ENCODE measurements at regions not wholly inside any gene's neighbourhood (a gene's known extent, or its start where the extent isn't known, plus 50 kb on each side); places are given as distances from the start of the nearest gene placed in this dataset.

GRCh38 chr9:26760675-26761074 is 131.9 kb downstream of the CAAP1 start:
- Histone ChIP-seq H3K4me1 (replicated peaks in 1 of 4; ENCODE audit: control insufficient read depth in 3 of 4, insufficient read depth in 4 of 4, low read length in 3 of 4) (peaks cover 0 to 2% (median 1%) of the 10 kb centered on the region in 4 experiments; a peak in 3 of 7 replicates), H3K36me3 (ENCODE audit: control insufficient read depth in 2 of 4, insufficient read depth in 4 of 4, low read length in 3 of 4) (no peaks in the 10 kb centered on the region), H4K91ac (replicated peaks; ENCODE audit: insufficient read length, low read length) (no peak overlapping the region), H3K14ac (ENCODE audit: insufficient read length) (no peak overlapping the region), H3K23ac (ENCODE audit: insufficient read length) (no peak overlapping the region), H3K23me2 (ENCODE audit: low read depth, low read length) (no peaks in the 10 kb centered on the region), H2AFZ (ENCODE audit: low read length) (no peak overlapping the region), H3K18ac (ENCODE audit: extremely low read depth, low read length) (no peak overlapping the region), H3K4me3 (ENCODE audit: extremely low read depth in 1 of 4, insufficient read depth in 2 of 4, low read depth in 3 of 4, low read length in 4 of 4) (no peak overlapping the region), H3K9me3 (ENCODE audit: insufficient read depth in 2 of 2, low read depth in 1 of 2, low read length in 1 of 2) (no peaks in the 10 kb centered on the region), H3K4ac (replicated peaks; ENCODE audit: insufficient read length, low read depth, low read length) (no peak overlapping the region), H2AK5ac (ENCODE audit: low read depth, low read length) (no peak overlapping the region), H3K79me2 (ENCODE audit: control insufficient read depth in 1 of 2, insufficient read depth in 2 of 2, low read length in 2 of 2) (no peaks in the 10 kb centered on the region; a peak in 1 of 4 replicates), H2BK5ac (ENCODE audit: low read depth, low read length) (no peak overlapping the region), H4K5ac (ENCODE audit: insufficient read length, low read depth, low read length) (no peak overlapping the region), H3K27me3 (replicated peaks in 1 of 4; ENCODE audit: control insufficient read depth in 3 of 4, extremely low read depth in 1 of 4, insufficient read depth in 3 of 4, low read length in 3 of 4) (no peaks in the 10 kb centered on the region), H4K8ac (ENCODE audit: extremely low read depth, insufficient read depth, low read length) (no peak overlapping the region), H2BK120ac (replicated peaks; ENCODE audit: low read depth, low read length) (no peak overlapping the region), H2BK20ac (ENCODE audit: low read length) (no peak overlapping the region), H3K9ac (replicated peaks in 1 of 4; ENCODE audit: extremely low read depth in 1 of 4, low read depth in 3 of 4, low read length in 3 of 4) (no peak overlapping the region), H3K4me2 (ENCODE audit: insufficient read depth in 1 of 2, low read depth in 2 of 2, low read length in 2 of 2) (no peak overlapping the region), H3K27ac (ENCODE audit: low read depth, low read length) (no peak overlapping the region), H3K56ac (replicated peaks; ENCODE audit: insufficient read length, low read depth, low read length) (no peak overlapping the region), H2BK15ac (ENCODE audit: low read length) (no peak overlapping the region), H3K79me1 (ENCODE audit: low read depth, low read length) (no peaks in the 10 kb centered on the region), H2BK12ac (ENCODE audit: low read depth, low read length) (no peak overlapping the region), H4K20me1 (replicated peaks in 1 of 2; ENCODE audit: control insufficient read depth in 1 of 2, insufficient read depth in 2 of 2, low read length in 2 of 2) (no peaks in the 10 kb centered on the region)
- CTCF ChIA-PET (ENCODE audit: partially characterized antibody), result interaction anchor here (1.0 to 1.5 kb wide), 3 partner anchors 12 to 28 kb away, joined by 3 to 4 read pairs (median 3); no protein-coding TSS in a partner anchor
- POLR2A ChIA-PET (ENCODE audit: partially characterized antibody), result interaction anchor here (0.6 kb wide), 1 partner anchor 518 kb away, joined by 3 read pairs; no protein-coding TSS in a partner anchor
- WGBS, 2 experiments (ENCODE audit: extremely low coverage in 1 of 2, insufficient coverage in 1 of 2, insufficient read length in 1 of 2, insufficient replicate concordance in 2 of 2, low coverage in 1 of 2, low lambda C conversion rate in 2 of 2, missing lambda C conversion rate in 1 of 2), result 84% methylated on average over 2 of the region's 2 CpGs; no CpG with 5 or more reads in 1 of the 2 experiments
- no peak for FAIRE-seq
- TF ChIP-seq CTCF (IDR thresholded peaks at IDR 0.05; ENCODE audit: control extremely low read depth in 1 of 3, insufficient read depth in 1 of 3, low read depth in 1 of 3, low read length in 3 of 3) (peak in 1 of 3 experiments; percentile 25; a peak in 2 of 4 replicates), HDAC6 (IDR thresholded peaks at IDR 0.05; ENCODE audit: low read depth, low read length) (no peak), FOSL1 (IDR thresholded peaks at IDR 0.05; ENCODE audit: insufficient read depth, low read depth, low read length) (no peak), RAD21 (IDR thresholded peaks at IDR 0.05 in 1 of 2, conservative IDR thresholded peaks at IDR 0.05 in 1 of 2; ENCODE audit: low read depth in 2 of 2, low read length in 2 of 2) (peak in 1 of 2 experiments; percentile 18; a peak in 1 of 4 replicates), EGR1 (IDR thresholded peaks at IDR 0.05; ENCODE audit: borderline replicate concordance, low read depth, low read length) (no peak), NANOG (IDR thresholded peaks at IDR 0.05; ENCODE audit: insufficient read depth, low read depth, low read length, poor library complexity, severe bottlenecking) (no peak), SRF (IDR thresholded peaks at IDR 0.05; ENCODE audit: low read depth, low read length) (no peak), PHF8 (conservative IDR thresholded peaks at IDR 0.05; ENCODE audit: low read depth, low read length) (no peak), CHD2 (IDR thresholded peaks at IDR 0.05; ENCODE audit: low read length) (no peak)
- no peak for DNase-seq (ENCODE audit: low read depth in 1 of 2, low spot score in 2 of 2)
